OCI-LY7 (cell line): ENCODE measurements at regions not wholly inside any gene's neighbourhood (a gene's known extent, or its start where the extent isn't known, plus 50 kb on each side); places are given as distances from the start of the nearest gene placed in this dataset.
"Not testable (repeated sequence)": the region's sequence is repeated elsewhere in the genome, so short reads cannot be mapped to it uniquely, and the experiment has no call there.

ENCODE experiments used
- BruUV-seq: library from RNA; stranded (reverse); fragments of 400-500 nt; replicated peaks from 2 replicates; lab custom pipeline; 2021; lab: Mats Ljungman, UMichigan
- CTCF ChIA-PET: fragments of 300-600 bp; sonication (Branson Sonifier 250); formaldehyde crosslinking; loops from one replicate; lab custom pipeline; 2022; ENCODE audit warnings: antibody characterized with exemption; ENCODE audit not compliant: unreplicated experiment; lab: Charles Lee
- POLR2A ChIA-PET: fragments of 300-600 bp; sonication (Branson Sonifier 250); formaldehyde crosslinking; loops from one replicate; lab custom pipeline; 2022; ENCODE audit warnings: antibody characterized with exemption; lab: Charles Lee
- DNase-seq: peaks from one replicate; pipeline ENCODE4 v3.0.0-alpha.2; 2015; ENCODE audit warnings: low spot score
- H2AFZ ChIP-seq: fragments of 200-600 bp; sonication (generic), shearing (Covaris generic); 2 replicates; pipeline ENCODE4 v1.6.1; 2014; ENCODE audit warnings: mild to moderate bottlenecking, antibody characterized with exemption, low read length, moderate library complexity
- H3K27ac ChIP-seq: fragments of 200-600 bp; sonication (generic); 2 replicates; pipeline ENCODE4 v1.5.1; 2014; ENCODE audit warnings: mixed run types, low read depth, mild to moderate bottlenecking, moderate library complexity, low read length, inconsistent platforms; ENCODE audit not compliant: poor library complexity, severe bottlenecking
- H3K36me3 ChIP-seq: fragments of 200-600 bp; sonication (generic); 2 replicates; pipeline ENCODE4 v1.6.1; 2014; ENCODE audit warnings: mild to moderate bottlenecking, antibody characterized with exemption, low read length, moderate library complexity, mixed read lengths; ENCODE audit not compliant: insufficient read depth
- H3K4me1 ChIP-seq: fragments of 200-600 bp; sonication (generic); 2 replicates; pipeline ENCODE4 v1.5.1; 2014; ENCODE audit warnings: mild to moderate bottlenecking, low read length; ENCODE audit not compliant: insufficient read depth, poor library complexity, severe bottlenecking
- H3K4me2 ChIP-seq: fragments of 200-600 bp; sonication (generic); 2 replicates; pipeline ENCODE4 v1.6.1; 2014; ENCODE audit warnings: mild to moderate bottlenecking, low read length
- H3K4me3 ChIP-seq: fragments of 200-600 bp; sonication (generic); 2 replicates; pipeline ENCODE4 v1.5.1; 2014; ENCODE audit warnings: mild to moderate bottlenecking, low read depth, low read length; ENCODE audit not compliant: poor library complexity, severe bottlenecking
- H3K79me2 ChIP-seq: fragments of 200-600 bp; sonication (generic); 2 replicates; pipeline ENCODE4 v1.6.1; 2016; ENCODE audit warnings: low read depth, mild to moderate bottlenecking, low read length, moderate library complexity, mixed read lengths; ENCODE audit not compliant: insufficient read depth
- H3K9me2 ChIP-seq: fragments of 200-600 bp; sonication (generic); 2 replicates; pipeline ENCODE4 v1.6.1; 2016; ENCODE audit warnings: mild to moderate bottlenecking, low read length, mixed read lengths; ENCODE audit not compliant: insufficient read depth
- H3K9me3 ChIP-seq: fragments of 200-600 bp; sonication (generic); 2 replicates; pipeline ENCODE4 v1.6.1; 2014; ENCODE audit warnings: mild to moderate bottlenecking, mixed run types, low read length, mixed read lengths
- H4K20me1 ChIP-seq: fragments of 200-600 bp; sonication (generic); 2 replicates; pipeline ENCODE4 v1.6.1; 2014; ENCODE audit warnings: mild to moderate bottlenecking, antibody characterized with exemption, low read length, moderate library complexity, mixed read lengths; ENCODE audit not compliant: insufficient read depth
- CTCF ChIP-seq: fragments of 200-600 bp; sonication (generic); conservative IDR thresholded peaks from 2 replicates; pipeline ENCODE4 v1.5.1; 2014; ENCODE audit warnings: mild to moderate bottlenecking, antibody characterized with exemption, low read length, moderate library complexity, mixed read lengths
- EZH2phosphoT487 ChIP-seq: fragments of 200-600 bp; sonication (generic); IDR thresholded peaks from 2 replicates; pipeline ENCODE4 v1.6.1; 2018; ENCODE audit warnings: low read depth, borderline replicate concordance, mild to moderate bottlenecking, mixed run types, antibody characterized with exemption, low read length, moderate library complexity, mixed read lengths
- intact Hi-C: fragments of 100-400 bp; cut with micrococcal nuclease; formaldehyde crosslinking; loops from one replicate; pipeline ENCODE4 v1.10.0; 2022; ENCODE audit not compliant: unreplicated experiment

GRCh38 chr12:105659355-105660075, 329.0 kb downstream of the C12orf75 start:
- Histone ChIP-seq H4K20me1 (no peaks in the 10 kb centered on the region), H3K36me3 (no peaks in the 10 kb centered on the region), H2AFZ (no peak overlapping the region), H3K4me3 (no peak overlapping the region), H3K9me3 (no peaks in the 10 kb centered on the region), H3K9me2 (no peaks in the 10 kb centered on the region), H3K4me1 (no peaks in the 10 kb centered on the region), H3K4me2 (no peak overlapping the region), H3K79me2 (no peaks in the 10 kb centered on the region), H3K27ac (no peak overlapping the region)
- intact Hi-C loops = no loop called here
- TF ChIP-seq CTCF = no peak
- ChIA-PET CTCF (no interaction called here), POLR2A (interaction anchor here (0.6 kb wide), 1 partner anchor 38 kb away, joined by 3 read pairs; no protein-coding TSS in a partner anchor)
- no TSS peak for BruUV-seq
- no peak for DNase-seq

- POLR2A ChIA-PET, H3K79me2 ChIP-seq, H3K4me2 ChIP-seq, H3K27ac ChIP-seq, H3K36me3 ChIP-seq, H3K4me3 ChIP-seq, intact Hi-C loops, H3K4me1 ChIP-seq, H2AFZ ChIP-seq, H3K9me2 ChIP-seq, H4K20me1 ChIP-seq, DNase-seq, CTCF ChIA-PET, H3K9me3 ChIP-seq, BruUV-seq: not testable (repeated sequence)
Measured at GRCh38 chr12:105664765-105665164, 334.3 kb downstream of the C12orf75 start.

GRCh38 chr12:105665366-105665765, 334.9 kb downstream of the C12orf75 start:
- no TSS peak for BruUV-seq
- intact Hi-C loops = no loop called here
- no peak overlapping the region for H2AFZ ChIP-seq
- DNase-seq = no peak
- no peaks in the 10 kb centered on the region for H3K36me3 ChIP-seq
- H3K9me2 ChIP-seq = no peaks in the 10 kb centered on the region
- H3K4me2 ChIP-seq = no peak overlapping the region
- H3K79me2 ChIP-seq = no peaks in the 10 kb centered on the region
- ChIA-PET POLR2A (no interaction called here), CTCF (no interaction called here)
- no peaks in the 10 kb centered on the region for H4K20me1 ChIP-seq
- no peaks in the 10 kb centered on the region for H3K4me1 ChIP-seq
- H3K9me3 ChIP-seq = no peaks in the 10 kb centered on the region
- no peak overlapping the region for H3K4me3 ChIP-seq
- no peak overlapping the region for H3K27ac ChIP-seq
- TF ChIP-seq CTCF (no peak), EZH2phosphoT487 (no peak)
